SK-N-SH (cell line): ENCODE measurements at regions not wholly inside any gene's neighbourhood (a gene's known extent, or its start where the extent isn't known, plus 50 kb on each side); places are given as distances from the start of the nearest gene placed in this dataset.

Experiments used
- CTCF ChIA-PET: fragments of 300-600, 350-600 bp; formaldehyde crosslinking; extraction: SDS; loops from one replicate; lab custom pipeline; 2021; lab: Yijun Ruan, JAX
- POLR2A ChIA-PET: fragments of 350-600 bp; sonication (Branson Sonifier 250); formaldehyde crosslinking; extraction: SDS; loops from one replicate; lab custom pipeline; 2020; ENCODE audit warnings: antibody characterized with exemption, inconsistent platforms; lab: Yijun Ruan, JAX
- DNase-seq: peaks from one replicate; pipeline ENCODE4 v3.0.0; 2012
- H2AFZ ChIP-seq: fragments of 200-600 bp; sonication (generic); 2 replicates; pipeline ENCODE4 v1.8.1; 2016; ENCODE audit warnings: antibody characterized with exemption, mild to moderate bottlenecking, low read depth
- H3F3A ChIP-seq: fragments of 200-600 bp; sonication (generic); replicated peaks from 2 replicates; pipeline ENCODE3; 2016; ENCODE audit warnings: antibody characterized with exemption, mild to moderate bottlenecking; ENCODE audit not compliant: insufficient read depth
- H3K27ac ChIP-seq, 2 experiments: fragments of 200-500 bp in 1 of 2; fragments of 200-600 bp in 1 of 2; sonication (Bioruptor generic) in 1 of 2; sonication (generic), shearing (Covaris generic) in 1 of 2; 2 replicates each; pipeline versions ENCODE4 v1.5.1 to v1.6.1; 2014 to 2016; ENCODE audit warnings: low read depth in 2 of 2, inconsistent platforms in 1 of 2, low read length in 1 of 2, mild to moderate bottlenecking in 1 of 2, mixed read lengths in 1 of 2
- H3K27me3 ChIP-seq: fragments of 200-600 bp; sonication (generic), shearing (Covaris generic); 2 replicates; pipeline ENCODE4 v1.6.1; 2016; ENCODE audit warnings: mixed run types; ENCODE audit not compliant: insufficient read depth
- H3K36me3 ChIP-seq, 2 experiments: fragments of 200-500 bp in 1 of 2; fragments of 200-600 bp in 1 of 2; sonication (Bioruptor generic) in 1 of 2; sonication (generic) in 1 of 2; replicated peaks in 1 of 2; 2 replicates each; pipeline versions ENCODE3 to v1.5.1; 2014 to 2016; ENCODE audit warnings: low read length in 1 of 2, mild to moderate bottlenecking in 1 of 2; ENCODE audit not compliant: insufficient read depth in 2 of 2, control insufficient read depth in 1 of 2
- H3K4me1 ChIP-seq, 2 experiments: fragments of 200-500 bp in 1 of 2; fragments of 200-600 bp in 1 of 2; sonication (Bioruptor generic) in 1 of 2; sonication (generic), shearing (Covaris generic) in 1 of 2; 2 replicates each; pipeline versions ENCODE4 v1.5.1 to v1.6.1; 2014 to 2016; ENCODE audit warnings: low read depth in 1 of 2, low read length in 1 of 2, mixed run types in 1 of 2; ENCODE audit not compliant: insufficient read depth in 2 of 2, control insufficient read depth in 1 of 2
- H3K4me2 ChIP-seq: fragments of 200-600 bp; sonication (generic), shearing (Covaris generic); 2 replicates; pipeline ENCODE4 v1.6.1; 2017; ENCODE audit warnings: mixed run types
- H3K4me3 ChIP-seq, 2 experiments: fragments of 200-500 bp in 1 of 2; fragments of 200-600 bp in 1 of 2; sonication (Bioruptor generic) in 1 of 2; sonication (generic), shearing (Covaris generic) in 1 of 2; 2 replicates each; pipeline versions ENCODE4 v1.5.1 to v1.8.1; 2014 to 2016; ENCODE audit warnings: low read depth in 2 of 2, inconsistent platforms in 1 of 2, low read length in 1 of 2, mild to moderate bottlenecking in 1 of 2, mixed read lengths in 1 of 2, moderate library complexity in 1 of 2
- H3K79me2 ChIP-seq: fragments of 200-600 bp; sonication (generic); 2 replicates; pipeline ENCODE4 v1.8.1; 2017; ENCODE audit warnings: mild to moderate bottlenecking; ENCODE audit not compliant: insufficient read depth
- H3K9ac ChIP-seq: fragments of 200-600 bp; sonication (generic); 2 replicates; pipeline ENCODE4 v1.6.1; 2017; ENCODE audit warnings: mixed run types
- H3K9me2 ChIP-seq: fragments of 200-600 bp; sonication (generic); 2 replicates; pipeline ENCODE4 v1.6.1; 2017; ENCODE audit warnings: mixed run types
- H3K9me3 ChIP-seq: fragments of 200-600 bp; sonication (generic); 2 replicates; pipeline ENCODE4 v1.6.1; 2017; ENCODE audit warnings: mixed run types, mild to moderate bottlenecking, moderate library complexity
- H4K20me1 ChIP-seq: fragments of 200-600 bp; sonication (generic); 2 replicates; pipeline ENCODE4 v1.6.1; 2017; ENCODE audit warnings: mild to moderate bottlenecking, mixed run types; ENCODE audit not compliant: insufficient read depth
- ELF1 ChIP-seq: IDR thresholded peaks from 2 replicates; pipeline ENCODE4 v1.4.0; 2012
- EZH2phosphoT487 ChIP-seq: fragments of 200-600 bp; sonication (generic); IDR thresholded peaks from 2 replicates; pipeline ENCODE4 v1.6.1; 2017; ENCODE audit warnings: low read depth, mixed run types, mild to moderate bottlenecking, antibody characterized with exemption, moderate library complexity, borderline replicate concordance
- FOXJ3 ChIP-seq: sonication (generic); formaldehyde crosslinking; IDR thresholded peaks from 2 replicates; pipeline ENCODE4 v1.5.1; 2020; ENCODE audit warnings: mild to moderate bottlenecking, missing genetic modification reagents
- GABPA ChIP-seq: IDR thresholded peaks from 2 replicates; pipeline ENCODE4 v1.4.0; 2012; ENCODE audit warnings: low read depth, mild to moderate bottlenecking
- IRF3 ChIP-seq: fragments of 150-350 bp; IDR thresholded peaks from 2 replicates; pipeline ENCODE4 v1.6.1; 2016; ENCODE audit warnings: mild to moderate bottlenecking, low read depth, low read length
- JUND ChIP-seq: IDR thresholded peaks from 2 replicates; pipeline ENCODE4 v1.4.0; 2012
- MAX ChIP-seq: IDR thresholded peaks from 2 replicates; pipeline ENCODE4 v1.4.0; 2012; ENCODE audit warnings: low read depth
- MEF2A ChIP-seq: IDR thresholded peaks from 2 replicates; pipeline ENCODE4 v1.4.0; 2012; ENCODE audit warnings: low read depth, borderline replicate concordance
- MXI1 ChIP-seq: IDR thresholded peaks from 2 replicates; pipeline ENCODE4 v1.6.1; 2012; ENCODE audit warnings: mild to moderate bottlenecking, low read depth, low read length, improper control_type of control experiment
- NFIC ChIP-seq: IDR thresholded peaks from 2 replicates; pipeline ENCODE4 v1.4.0; 2012; ENCODE audit warnings: borderline replicate concordance
- RCOR1 ChIP-seq: fragments of 150-350 bp; IDR thresholded peaks from 2 replicates; pipeline ENCODE4 v1.6.1; 2017; ENCODE audit warnings: antibody characterized with exemption, low read length
- RFX5 ChIP-seq: IDR thresholded peaks from 2 replicates; pipeline ENCODE4 v1.6.1; 2012; ENCODE audit warnings: mild to moderate bottlenecking, improper control_type of control experiment, low read length
- TCF12 ChIP-seq: IDR thresholded peaks from 2 replicates; pipeline ENCODE4 v1.4.0; 2012
- TEAD4 ChIP-seq: IDR thresholded peaks from 2 replicates; pipeline ENCODE4 v1.4.0; 2012; ENCODE audit warnings: mild to moderate bottlenecking, borderline replicate concordance; ENCODE audit not compliant: insufficient read depth
- USF1 ChIP-seq: IDR thresholded peaks from 2 replicates; pipeline ENCODE4 v1.4.0; 2012; ENCODE audit warnings: low read depth, borderline replicate concordance
- USF2 ChIP-seq: fragments of 150-350 bp; IDR thresholded peaks from 2 replicates; pipeline ENCODE4 v1.6.1; 2017; ENCODE audit warnings: antibody characterized with exemption, low read length, low read depth, borderline replicate concordance
- YY1 ChIP-seq: IDR thresholded peaks from 2 replicates; pipeline ENCODE4 v1.4.0; 2012; ENCODE audit warnings: low read depth, mild to moderate bottlenecking
- ZBTB33 ChIP-seq: IDR thresholded peaks from 2 replicates; pipeline ENCODE4 v1.4.0; 2012; ENCODE audit warnings: low read depth, borderline replicate concordance
- WGBS: methylation state at CpG from one replicate; pipeline ENCODE4 v1.1.6; 2017; ENCODE audit warnings: low lambda C conversion rate; 5-methylcytosine and 5-hydroxymethylcytosine counted together

- no peak for DNase-seq
Observed at GRCh38 chr5:142404046-142404477, 79.2 kb upstream of the SPRY4 start.

More at GRCh38 chr5:142404046-142404477, 79.2 kb upstream of the SPRY4 start:
- Histone ChIP-seq H3F3A (no peaks in the 10 kb centered on the region), H3K4me1 (peaks cover 4 to 8% of the 10 kb centered on the region in 2 experiments; a peak in 2 of 4 replicates), H3K9ac (no peak overlapping the region), H3K27ac (no peak overlapping the region), H3K4me2 (no peak overlapping the region), H3K9me3 (no peaks in the 10 kb centered on the region), H3K79me2 (no peaks in the 10 kb centered on the region), H3K4me3 (no peak overlapping the region), H4K20me1 (no peaks in the 10 kb centered on the region), H2AFZ (no peak overlapping the region)
- 93% methylated on average over 14 of the region's 14 CpGs for WGBS
- CTCF ChIA-PET: interaction anchor here (0.6 kb wide), 1 partner anchor 17 kb away, joined by 3 read pairs; no protein-coding TSS in a partner anchor
- TF ChIP-seq USF2 (no peak), EZH2phosphoT487 (no peak), RFX5 (no peak), TCF12 (no peak), TEAD4 (no peak), USF1 (no peak), ELF1 (no peak), YY1 (no peak), JUND (no peak), ZBTB33 (no peak), FOXJ3 (CRISPR knock-in tag) (no peak), IRF3 (no peak), GABPA (no peak), MAX (no peak), NFIC (no peak), MEF2A (no peak), RCOR1 (no peak), MXI1 (no peak)
- TF ChIP-seq, all 33 proteins: peak for 0
- H3K27me3 ChIP-seq: no peaks in the 10 kb centered on the region
- no peaks in the 10 kb centered on the region for H3K36me3 ChIP-seq
- POLR2A ChIA-PET: interaction anchor here (0.7 kb wide), 1 partner anchor 81 kb away, joined by 3 read pairs; no protein-coding TSS in a partner anchor
- H3K9me2 ChIP-seq: no peaks in the 10 kb centered on the region
